ENCODE measurements at regions not wholly inside any gene's neighbourhood (a gene's known extent, or its start where the extent isn't known, plus 50 kb on each side); places are given as distances from the start of the nearest gene placed in this dataset.

DNA sequence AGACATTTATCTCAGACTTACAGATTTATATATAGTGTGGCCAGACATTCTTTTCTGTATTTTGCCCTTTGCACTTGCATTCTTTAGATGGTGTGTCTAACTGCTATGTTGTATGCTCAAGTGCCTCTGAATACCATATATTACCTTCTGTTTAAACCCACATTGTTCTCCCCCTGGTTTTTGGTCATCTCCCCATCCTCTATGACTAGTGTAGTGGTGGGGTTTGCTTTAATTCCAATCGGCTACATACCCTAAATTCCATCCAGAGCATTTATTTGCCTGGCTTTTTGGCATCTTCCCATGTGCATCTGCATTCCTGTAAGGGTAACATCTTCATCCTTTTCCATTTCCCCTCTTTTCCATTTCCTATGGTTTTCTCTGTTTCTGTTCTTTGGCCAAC is 271.0 kb upstream of the SLC30A5 start:
- Histone ChIP-seq H3K36me3 (ENCODE audit: control insufficient read depth, low read length) (no peaks in the 10 kb centered on the region), H3K4me3 (ENCODE audit: low read length) (no peak overlapping the region), H3K9me2 (replicated peaks; ENCODE audit: control insufficient read depth, low read length) (no peaks in the 10 kb centered on the region), H3K4me2 (ENCODE audit: low read length) (no peak overlapping the region), H4K20me1 (ENCODE audit: control insufficient read depth, insufficient read depth, low read depth, low read length) (no peaks in the 10 kb centered on the region), H3K79me2 (ENCODE audit: control insufficient read depth, low read length) (no peaks in the 10 kb centered on the region), H3F3A (ENCODE audit: control insufficient read depth, insufficient read depth) (no peaks in the 10 kb centered on the region), H3K9me3 (ENCODE audit: control insufficient read depth, insufficient read depth, low read length) (no peaks in the 10 kb centered on the region), H3K4me1 (ENCODE audit: control insufficient read depth, low read length) (no peaks in the 10 kb centered on the region), H3K27ac (ENCODE audit: low read depth, low read length) (no peak overlapping the region), H3K27me3 (ENCODE audit: control insufficient read depth, low read length) (peaks cover 6% of the 10 kb centered on the region; the same call in 1 of the 2 replicates)
- TF ChIP-seq, protein P1, sequence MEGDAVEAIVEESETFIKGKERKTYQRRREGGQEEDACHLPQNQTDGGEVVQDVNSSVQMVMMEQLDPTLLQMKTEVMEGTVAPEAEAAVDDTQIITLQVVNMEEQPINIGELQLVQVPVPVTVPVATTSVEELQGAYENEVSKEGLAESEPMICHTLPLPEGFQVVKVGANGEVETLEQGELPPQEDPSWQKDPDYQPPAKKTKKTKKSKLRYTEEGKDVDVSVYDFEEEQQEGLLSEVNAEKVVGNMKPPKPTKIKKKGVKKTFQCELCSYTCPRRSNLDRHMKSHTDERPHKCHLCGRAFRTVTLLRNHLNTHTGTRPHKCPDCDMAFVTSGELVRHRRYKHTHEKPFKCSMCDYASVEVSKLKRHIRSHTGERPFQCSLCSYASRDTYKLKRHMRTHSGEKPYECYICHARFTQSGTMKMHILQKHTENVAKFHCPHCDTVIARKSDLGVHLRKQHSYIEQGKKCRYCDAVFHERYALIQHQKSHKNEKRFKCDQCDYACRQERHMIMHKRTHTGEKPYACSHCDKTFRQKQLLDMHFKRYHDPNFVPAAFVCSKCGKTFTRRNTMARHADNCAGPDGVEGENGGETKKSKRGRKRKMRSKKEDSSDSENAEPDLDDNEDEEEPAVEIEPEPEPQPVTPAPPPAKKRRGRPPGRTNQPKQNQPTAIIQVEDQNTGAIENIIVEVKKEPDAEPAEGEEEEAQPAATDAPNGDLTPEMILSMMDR (IDR thresholded peaks at IDR 0.05; ENCODE audit: low read depth, low read length, poor library complexity, severe bottlenecking), result no peak
- TF ChIP-seq EZH2phosphoT487 (IDR thresholded peaks at IDR 0.05; ENCODE audit: borderline replicate concordance, low read length), result no peak

DNA sequence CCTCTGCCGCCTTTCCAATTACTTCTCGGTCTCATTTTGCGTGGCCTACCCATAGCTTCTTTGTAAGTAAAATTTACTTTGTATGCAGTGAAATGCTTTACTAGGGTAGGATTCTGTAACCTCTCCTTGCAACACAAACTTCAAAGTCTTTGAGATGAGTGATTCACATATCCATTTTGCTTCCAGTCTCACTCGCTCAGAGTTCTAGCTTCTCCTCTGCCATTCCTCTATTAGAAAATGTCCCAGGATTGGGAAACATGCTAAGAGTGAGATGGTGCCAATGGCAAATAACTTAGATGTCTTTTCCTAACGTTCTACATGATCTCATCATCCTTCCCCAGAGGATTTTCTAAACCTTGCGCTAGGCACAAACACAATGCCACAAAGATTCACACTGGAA is 270.5 kb upstream of the SLC30A5 start:
- no peak overlapping the region for H3K4me2 ChIP-seq (ENCODE audit: low read length)
- no peak overlapping the region for H3K27ac ChIP-seq (ENCODE audit: low read depth, low read length)
- no peaks in the 10 kb centered on the region for H3K9me2 ChIP-seq (replicated peaks; ENCODE audit: control insufficient read depth, low read length)
- no peaks in the 10 kb centered on the region for H3K4me1 ChIP-seq (ENCODE audit: control insufficient read depth, low read length)
- H4K20me1 ChIP-seq (ENCODE audit: control insufficient read depth, insufficient read depth, low read depth, low read length), result no peaks in the 10 kb centered on the region
- H3K36me3 ChIP-seq (ENCODE audit: control insufficient read depth, low read length), result no peaks in the 10 kb centered on the region
- no peaks in the 10 kb centered on the region for H3K79me2 ChIP-seq (ENCODE audit: control insufficient read depth, low read length)
- no peaks in the 10 kb centered on the region for H3F3A ChIP-seq (ENCODE audit: control insufficient read depth, insufficient read depth)
- H3K4me3 ChIP-seq (ENCODE audit: low read length), result no peak overlapping the region
- H3K9me3 ChIP-seq (ENCODE audit: control insufficient read depth, insufficient read depth, low read length), result no peaks in the 10 kb centered on the region
- no peak for TF ChIP-seq EZH2phosphoT487 (IDR thresholded peaks at IDR 0.05; ENCODE audit: borderline replicate concordance, low read length)
- TF ChIP-seq, protein P1 (IDR thresholded peaks at IDR 0.05; ENCODE audit: low read depth, low read length, poor library complexity, severe bottlenecking), result no peak
- H3K27me3 ChIP-seq (ENCODE audit: control insufficient read depth, low read length), result peaks cover 6% of the 10 kb centered on the region; the same call in 1 of the 2 replicates

- Histone ChIP-seq H3K27ac (ENCODE audit: low read depth, low read length) (no peak overlapping the region), H3K27me3 (ENCODE audit: control insufficient read depth, low read length) (no peaks in the 10 kb centered on the region), H4K20me1 (ENCODE audit: control insufficient read depth, insufficient read depth, low read depth, low read length) (no peaks in the 10 kb centered on the region), H3K79me2 (ENCODE audit: control insufficient read depth, low read length) (no peaks in the 10 kb centered on the region), H3F3A (ENCODE audit: control insufficient read depth, insufficient read depth) (no peaks in the 10 kb centered on the region), H3K36me3 (ENCODE audit: control insufficient read depth, low read length) (no peaks in the 10 kb centered on the region), H3K9me3 (ENCODE audit: control insufficient read depth, insufficient read depth, low read length) (no peaks in the 10 kb centered on the region), H3K4me2 (ENCODE audit: low read length) (no peak overlapping the region), H3K9me2 (replicated peaks; ENCODE audit: control insufficient read depth, low read length) (no peaks in the 10 kb centered on the region), H3K4me3 (ENCODE audit: low read length) (no peak overlapping the region), H3K4me1 (ENCODE audit: control insufficient read depth, low read length) (no peaks in the 10 kb centered on the region)
- TF ChIP-seq EZH2phosphoT487 (IDR thresholded peaks at IDR 0.05; ENCODE audit: borderline replicate concordance, low read length), result no peak
- TF ChIP-seq, protein P1 (IDR thresholded peaks at IDR 0.05; ENCODE audit: low read depth, low read length, poor library complexity, severe bottlenecking), result no peak
Measured at GRCh38 chr5:68830377-68830898, 263.4 kb upstream of the SLC30A5 start.

Measured in DOHH2 (cell line).